ENCODE measurements at regions not wholly inside any gene's neighbourhood (a gene's known extent, or its start where the extent isn't known, plus 50 kb on each side); places are given as distances from the start of the nearest gene placed in this dataset.

DNA sequence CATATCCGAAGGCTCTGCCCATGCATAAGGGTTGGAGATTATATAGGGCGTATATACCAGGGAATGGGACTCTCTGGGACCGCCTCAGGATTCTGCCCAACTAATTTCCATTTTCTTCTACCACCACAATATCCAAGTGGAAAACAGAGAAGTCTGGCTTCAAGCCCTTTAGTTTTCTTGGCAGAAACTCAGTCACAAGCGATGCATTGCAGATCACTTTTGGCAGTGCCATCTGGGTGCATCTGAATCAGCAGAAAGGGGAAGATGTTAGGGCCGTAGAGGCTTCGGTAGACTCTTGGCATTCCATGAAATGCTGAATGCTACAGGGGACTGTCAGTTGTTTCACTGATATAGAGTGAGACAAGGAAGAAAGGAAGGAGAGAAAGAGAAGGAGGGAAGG lies 94.1 kb upstream of the FAM9B start:
- TF ChIP-seq, protein P1, sequence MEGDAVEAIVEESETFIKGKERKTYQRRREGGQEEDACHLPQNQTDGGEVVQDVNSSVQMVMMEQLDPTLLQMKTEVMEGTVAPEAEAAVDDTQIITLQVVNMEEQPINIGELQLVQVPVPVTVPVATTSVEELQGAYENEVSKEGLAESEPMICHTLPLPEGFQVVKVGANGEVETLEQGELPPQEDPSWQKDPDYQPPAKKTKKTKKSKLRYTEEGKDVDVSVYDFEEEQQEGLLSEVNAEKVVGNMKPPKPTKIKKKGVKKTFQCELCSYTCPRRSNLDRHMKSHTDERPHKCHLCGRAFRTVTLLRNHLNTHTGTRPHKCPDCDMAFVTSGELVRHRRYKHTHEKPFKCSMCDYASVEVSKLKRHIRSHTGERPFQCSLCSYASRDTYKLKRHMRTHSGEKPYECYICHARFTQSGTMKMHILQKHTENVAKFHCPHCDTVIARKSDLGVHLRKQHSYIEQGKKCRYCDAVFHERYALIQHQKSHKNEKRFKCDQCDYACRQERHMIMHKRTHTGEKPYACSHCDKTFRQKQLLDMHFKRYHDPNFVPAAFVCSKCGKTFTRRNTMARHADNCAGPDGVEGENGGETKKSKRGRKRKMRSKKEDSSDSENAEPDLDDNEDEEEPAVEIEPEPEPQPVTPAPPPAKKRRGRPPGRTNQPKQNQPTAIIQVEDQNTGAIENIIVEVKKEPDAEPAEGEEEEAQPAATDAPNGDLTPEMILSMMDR (IDR thresholded peaks at IDR 0.05) = no peak
- no peaks in the 10 kb centered on the region for H3K9me3 ChIP-seq (ENCODE audit: control insufficient read depth, low read length)
- H3K36me3 ChIP-seq (ENCODE audit: control insufficient read depth, insufficient read depth, low read length) = no peaks in the 10 kb centered on the region
- no peak overlapping the region for H3K4me3 ChIP-seq (ENCODE audit: low read depth, low read length)
- H3K4me2 ChIP-seq (ENCODE audit: low read length) = no peak overlapping the region
- no peaks in the 10 kb centered on the region for H3K4me1 ChIP-seq
- no peak overlapping the region for H3K9ac ChIP-seq
- H3K79me2 ChIP-seq = no peaks in the 10 kb centered on the region
- H3K27ac ChIP-seq = no peak overlapping the region
- H2AFZ ChIP-seq = no peak overlapping the region
- H3K27me3 ChIP-seq (ENCODE audit: control insufficient read depth, insufficient read depth, low read length) = no peaks in the 10 kb centered on the region

DNA sequence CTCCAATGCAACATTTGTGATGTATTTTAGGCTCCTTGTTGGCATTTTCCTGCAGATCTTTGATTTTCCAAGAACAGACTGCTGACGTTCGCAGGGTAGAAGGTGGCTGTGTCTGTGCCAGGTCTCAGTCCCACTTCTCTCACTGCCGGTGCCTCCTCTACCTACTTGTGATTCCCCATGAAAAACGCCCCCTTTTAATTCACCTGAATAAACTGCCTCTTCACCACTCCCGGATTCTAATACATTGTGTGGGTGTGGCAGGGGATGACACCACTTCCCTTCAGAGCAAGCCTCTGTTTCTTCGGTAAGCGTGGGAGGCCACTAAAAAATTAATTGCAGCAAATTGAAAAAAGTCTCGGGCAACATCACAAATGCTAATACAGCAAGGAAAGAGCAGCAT lies 96.1 kb upstream of the FAM9B start:
- H3K9me3 ChIP-seq (ENCODE audit: control insufficient read depth, low read length) = no peaks in the 10 kb centered on the region
- no peak overlapping the region for H3K9ac ChIP-seq
- TF ChIP-seq, protein P1 (IDR thresholded peaks at IDR 0.05) = no peak

DNA sequence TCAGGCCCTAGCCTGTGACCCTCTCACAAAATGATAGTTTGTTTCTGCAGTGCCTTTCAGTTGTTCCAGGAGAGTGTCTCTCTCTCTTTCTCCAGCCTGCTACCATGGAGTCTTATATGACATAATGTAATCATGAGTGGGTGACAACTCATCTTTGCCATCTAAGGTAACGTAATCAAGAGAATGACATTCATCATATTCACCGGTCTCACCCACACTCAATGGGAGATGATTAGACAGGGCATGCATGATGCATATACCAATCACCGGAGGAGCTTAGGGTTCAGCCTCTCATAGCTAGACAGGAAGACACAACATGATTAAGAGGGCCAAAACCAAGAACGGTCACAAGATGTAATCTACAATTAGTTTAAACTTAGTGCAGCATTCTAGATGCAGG lies 97.1 kb upstream of the FAM9B start:
- no peak overlapping the region for H3K4me2 ChIP-seq (ENCODE audit: low read length)
- no peak overlapping the region for H2AFZ ChIP-seq
- H3K27ac ChIP-seq = no peak overlapping the region
- TF ChIP-seq, protein P1 (IDR thresholded peaks at IDR 0.05) = no peak
- H3K9ac ChIP-seq = no peak overlapping the region
- H3K27me3 ChIP-seq (ENCODE audit: control insufficient read depth, insufficient read depth, low read length) = no peaks in the 10 kb centered on the region
- H3K4me3 ChIP-seq (ENCODE audit: low read depth, low read length) = no peak overlapping the region
- H3K36me3 ChIP-seq (ENCODE audit: control insufficient read depth, insufficient read depth, low read length) = no peaks in the 10 kb centered on the region
- H3K79me2 ChIP-seq = no peaks in the 10 kb centered on the region
- H3K4me1 ChIP-seq = no peaks in the 10 kb centered on the region
- H3K9me3 ChIP-seq (ENCODE audit: control insufficient read depth, low read length) = no peaks in the 10 kb centered on the region

More for the DNA sequence above, 96.1 kb upstream of the FAM9B start:
- Histone ChIP-seq H3K79me2 (no peaks in the 10 kb centered on the region), H3K27me3 (ENCODE audit: control insufficient read depth, insufficient read depth, low read length) (no peaks in the 10 kb centered on the region), H3K27ac (no peak overlapping the region), H2AFZ (no peak overlapping the region), H3K4me1 (no peaks in the 10 kb centered on the region), H3K36me3 (ENCODE audit: control insufficient read depth, insufficient read depth, low read length) (no peaks in the 10 kb centered on the region), H3K4me3 (ENCODE audit: low read depth, low read length) (no peak overlapping the region), H3K4me2 (ENCODE audit: low read length) (no peak overlapping the region)

DNA sequence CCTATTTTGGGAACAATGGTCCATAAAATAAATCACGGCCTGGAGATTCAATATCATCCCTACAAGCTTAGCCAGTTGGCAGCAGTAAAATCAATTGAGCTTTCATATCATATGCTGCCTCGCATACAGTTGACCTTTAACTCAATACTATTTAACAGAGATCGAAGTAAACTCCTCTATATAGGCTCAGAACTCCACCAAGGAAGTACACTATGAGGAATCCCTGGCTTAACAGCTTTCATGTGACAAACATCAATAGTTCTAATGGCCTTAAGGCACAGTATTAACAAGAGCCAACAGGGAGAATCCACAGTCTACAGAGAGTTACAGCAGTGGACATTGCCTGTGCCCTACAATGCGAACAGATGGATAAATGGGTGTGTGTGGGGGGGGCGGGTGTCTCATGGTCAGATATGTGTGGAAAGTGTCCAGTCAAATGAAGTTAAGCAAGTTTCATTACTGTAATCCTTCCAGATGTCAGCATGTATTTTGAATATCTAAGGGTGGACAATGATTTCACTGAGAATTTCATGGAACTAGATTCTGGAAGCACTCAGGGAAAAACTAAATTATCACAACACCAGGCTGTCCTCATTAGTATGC lies 98.2 kb upstream of the FAM9B start:
- H3K79me2 ChIP-seq = no peaks in the 10 kb centered on the region
- no peak overlapping the region for H3K9ac ChIP-seq
- H3K36me3 ChIP-seq (ENCODE audit: control insufficient read depth, insufficient read depth, low read length) = no peaks in the 10 kb centered on the region
- TF ChIP-seq, protein P1 (IDR thresholded peaks at IDR 0.05) = no peak
- no peak overlapping the region for H2AFZ ChIP-seq
- no peak overlapping the region for H3K4me3 ChIP-seq (ENCODE audit: low read depth, low read length)
- no peak overlapping the region for H3K27ac ChIP-seq
- H3K4me2 ChIP-seq (ENCODE audit: low read length) = no peak overlapping the region
- no peaks in the 10 kb centered on the region for H3K4me1 ChIP-seq
- no peaks in the 10 kb centered on the region for H3K27me3 ChIP-seq (ENCODE audit: control insufficient read depth, insufficient read depth, low read length)
- H3K9me3 ChIP-seq (ENCODE audit: control insufficient read depth, low read length) = no peaks in the 10 kb centered on the region

DNA sequence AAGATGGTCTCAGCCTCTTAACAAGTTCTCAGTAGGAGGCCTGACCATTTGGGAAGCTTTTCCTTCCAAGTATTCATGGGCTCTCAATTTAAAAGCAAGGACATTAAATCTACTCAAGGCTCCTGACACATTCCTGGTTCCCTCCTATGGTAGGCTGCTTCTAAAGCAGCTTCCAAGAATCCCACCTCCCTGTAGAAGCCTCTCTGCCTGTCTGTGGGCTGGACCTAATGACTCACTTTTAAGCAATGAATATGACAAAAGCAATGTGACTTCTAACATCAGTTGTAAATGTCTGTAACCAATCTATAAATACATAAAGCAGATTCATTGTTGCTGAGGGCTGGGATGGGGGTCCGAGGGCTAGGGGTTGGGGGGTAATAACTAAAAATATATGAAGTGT lies 99.5 kb upstream of the FAM9B start:
- no peaks in the 10 kb centered on the region for H3K79me2 ChIP-seq
- H3K4me3 ChIP-seq (ENCODE audit: low read depth, low read length) = no peak overlapping the region
- TF ChIP-seq, protein P1 (IDR thresholded peaks at IDR 0.05) = no peak
- no peaks in the 10 kb centered on the region for H3K36me3 ChIP-seq (ENCODE audit: control insufficient read depth, insufficient read depth, low read length)
- no peak overlapping the region for H3K27ac ChIP-seq
- no peaks in the 10 kb centered on the region for H3K9me3 ChIP-seq (ENCODE audit: control insufficient read depth, low read length)
- no peaks in the 10 kb centered on the region for H3K27me3 ChIP-seq (ENCODE audit: control insufficient read depth, insufficient read depth, low read length)
- no peak overlapping the region for H2AFZ ChIP-seq
- no peaks in the 10 kb centered on the region for H3K4me1 ChIP-seq
- H3K9ac ChIP-seq = no peak overlapping the region
- H3K4me2 ChIP-seq (ENCODE audit: low read length) = no peak overlapping the region

Data from parathyroid adenoma (tissue), 2 donors.